Panc1 (cell line): ENCODE measurements at regions not wholly inside any gene's neighbourhood (a gene's known extent, or its start where the extent isn't known, plus 50 kb on each side); places are given as distances from the start of the nearest gene placed in this dataset.

Experiments used
- ATAC-seq: fragments of 200-7000 bp; cut with Tn5 transposase; 2 replicates; pipeline ENCODE4 v1.9.1; 2020; ENCODE audit warnings: mild to moderate bottlenecking, moderate library complexity
- BruUV-seq: library from RNA; stranded (reverse); fragments of 400-500 nt; replicated peaks from 2 replicates; lab custom pipeline; 2021; lab: Mats Ljungman, UMichigan
- CTCF ChIA-PET: fragments of 300-600 bp; sonication (Branson Sonifier 250); formaldehyde crosslinking; loops from one replicate; lab custom pipeline; 2022; ENCODE audit warnings: antibody characterized with exemption; lab: Charles Lee
- POLR2A ChIA-PET: fragments of 300-600 bp; sonication (Branson Sonifier 250); formaldehyde crosslinking; loops from one replicate; lab custom pipeline; 2022; ENCODE audit warnings: antibody characterized with exemption; lab: Charles Lee
- DNase-seq: peaks from one replicate; pipeline ENCODE4 v3.0.0-alpha.2; 2010; ENCODE audit warnings: low read depth, low spot score
- H3K27ac ChIP-seq: 2 replicates; pipeline ENCODE4 v1.5.1; 2011; ENCODE audit warnings: mild to moderate bottlenecking, low read length, inconsistent platforms
- H3K27me3 ChIP-seq: fragments of 200-500 bp; sonication (Bioruptor generic); 2 replicates; pipeline ENCODE4 v1.6.0; 2014; ENCODE audit warnings: low read length, inconsistent platforms; ENCODE audit not compliant: control insufficient read depth, insufficient read depth
- H3K36me3 ChIP-seq: fragments of 200-500 bp; sonication (Bioruptor generic); 2 replicates; pipeline ENCODE4 v1.5.1; 2014; ENCODE audit warnings: inconsistent platforms, mild to moderate bottlenecking, low read length, moderate library complexity; ENCODE audit not compliant: control insufficient read depth, insufficient read depth
- H3K4me1 ChIP-seq: 2 replicates; pipeline ENCODE4 v1.5.1; 2011; ENCODE audit warnings: inconsistent platforms, mild to moderate bottlenecking, low read length, moderate library complexity; ENCODE audit not compliant: control insufficient read depth, insufficient read depth
- H3K4me3 ChIP-seq, 2 experiments: 2 replicates each; pipeline ENCODE4 v1.5.1; 2011 to 2012; ENCODE audit warnings: low read depth in 2 of 2, low read length in 2 of 2, mild to moderate bottlenecking in 2 of 2, inconsistent platforms in 1 of 2, moderate library complexity in 1 of 2
- H3K9me3 ChIP-seq: fragments of 200-500 bp; sonication (Bioruptor generic); 2 replicates; pipeline ENCODE4 v1.5.1; 2014; ENCODE audit warnings: low read depth, mild to moderate bottlenecking, inconsistent platforms, low read length, moderate library complexity; ENCODE audit not compliant: control insufficient read depth, insufficient read depth
- CTCF ChIP-seq: fragments of 450-650 bp; IDR thresholded peaks from 2 replicates; pipeline ENCODE4 v1.5.1; 2017; ENCODE audit warnings: mild to moderate bottlenecking
- POLR2AphosphoS5 ChIP-seq: IDR thresholded peaks from 2 replicates; pipeline ENCODE4 v1.6.1; 2012; ENCODE audit warnings: mild to moderate bottlenecking, low read depth, low read length, moderate library complexity
- REST ChIP-seq, 2 experiments: IDR thresholded peaks; 2 replicates each; pipeline ENCODE4 v1.6.1; 2011 to 2012; ENCODE audit warnings: low read depth in 2 of 2, control low read depth in 1 of 2, low read length in 1 of 2, mild to moderate bottlenecking in 1 of 2, moderate library complexity in 1 of 2; ENCODE audit not compliant: insufficient read depth in 1 of 2
- SIN3A ChIP-seq: IDR thresholded peaks from 2 replicates; pipeline ENCODE4 v1.6.1; 2012; ENCODE audit warnings: low read depth, mild to moderate bottlenecking, low read length, moderate library complexity, borderline replicate concordance; ENCODE audit not compliant: insufficient read depth
- TCF7L2 ChIP-seq: IDR thresholded peaks from 2 replicates; pipeline ENCODE4 v1.6.1; 2011; ENCODE audit warnings: mild to moderate bottlenecking, low read depth, low read length, inconsistent platforms
- in situ Hi-C: cut with HindIII; loops from 2 replicates; pipeline ENCODE4 v1.10.0; 2016; ENCODE audit warnings: low sequenced_read_pairs, low pct_unique_long_range_greater_than_20kb
- intact Hi-C: fragments of 100-400 bp; cut with micrococcal nuclease; formaldehyde crosslinking; loops from one replicate; pipeline ENCODE4 v1.10.0; 2022; ENCODE audit not compliant: unreplicated experiment

DNA sequence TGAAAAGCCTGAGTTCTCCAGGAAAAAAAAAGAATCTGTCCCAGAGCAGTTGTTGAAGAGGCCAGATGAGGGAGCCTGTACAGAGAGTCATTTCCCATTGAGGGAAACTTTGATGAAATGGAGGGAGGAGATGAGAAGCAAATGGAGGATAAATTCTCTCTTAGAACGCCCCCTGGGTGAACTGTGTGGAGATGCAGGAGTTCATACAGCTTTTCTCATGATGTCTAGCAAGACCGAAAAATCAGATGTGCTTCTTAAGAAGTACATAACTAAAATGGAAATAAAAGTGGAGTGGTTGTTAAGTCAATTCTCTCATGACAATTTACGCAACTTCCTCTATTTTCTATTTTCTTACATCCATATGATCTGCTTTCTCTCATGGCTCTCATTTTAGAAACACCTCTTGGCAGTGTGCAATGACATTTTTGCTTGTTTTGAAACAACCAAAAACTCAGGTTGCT is 1263.1 kb downstream of the PCDH9 start:
- intact Hi-C loops (no loop called here), in situ Hi-C loops (no loop called here)
- BruUV-seq, result no TSS peak
- no peaks in the 10 kb centered on the region for H3K27me3 ChIP-seq
- no peaks in the 10 kb centered on the region for H3K9me3 ChIP-seq
- CTCF ChIA-PET, result no interaction called here
- H3K36me3 ChIP-seq, result no peaks in the 10 kb centered on the region
- ATAC-seq (no peak), DNase-seq (no peak)
- no peaks in the 10 kb centered on the region for H3K4me1 ChIP-seq
- no peak for TF ChIP-seq SIN3A
- TF ChIP-seq CTCF, result peak; percentile 33
- POLR2A ChIA-PET, result no interaction called here
- H3K27ac ChIP-seq, result no peak overlapping the region
- H3K4me3 ChIP-seq, result no peak overlapping the region

- Histone ChIP-seq H3K36me3 (no peaks in the 10 kb centered on the region), H3K4me3 (no peak overlapping the region), H3K4me1 (no peaks in the 10 kb centered on the region), H3K9me3 (no peaks in the 10 kb centered on the region), H3K27ac (no peak overlapping the region), H3K27me3 (no peaks in the 10 kb centered on the region)
- ChIA-PET CTCF (no interaction called here), POLR2A (no interaction called here)
- BruUV-seq, result no TSS peak
- DNase-seq (no peak), ATAC-seq (no peak)
- in situ Hi-C loops (no loop called here), intact Hi-C loops (no loop called here)
- TF ChIP-seq SIN3A, result no peak
- TF ChIP-seq TCF7L2, result no peak
- TF ChIP-seq CTCF, result no peak
- no peak for TF ChIP-seq REST (IDR thresholded peaks at IDR 0.05; ENCODE audit: insufficient read depth in 1 of 2, low read depth in 2 of 2, low read length in 1 of 2)
- TF ChIP-seq POLR2AphosphoS5, result no peak
These were observed 1264.6 kb downstream of the PCDH9 start for GRCh38 chr13:65965501-65965900.
